H1 (cell line): ENCODE measurements at regions not wholly inside any gene's neighbourhood (a gene's known extent, or its start where the extent isn't known, plus 50 kb on each side); places are given as distances from the start of the nearest gene placed in this dataset.

Source experiments
- BACH1 ChIP-seq: IDR thresholded peaks from 2 replicates; pipeline ENCODE4 v1.6.1; 2012; ENCODE audit warnings: low read length, improper control_type of control experiment
- EZH2 ChIP-seq: fragments of 200-600 bp; sonication (generic); IDR thresholded peaks from 2 replicates; pipeline ENCODE4 v1.7.1; 2012; ENCODE audit warnings: low read depth, mild to moderate bottlenecking, moderate library complexity, low read length, inconsistent platforms; ENCODE audit not compliant: severe bottlenecking
- TF ChIP-seq, protein P1 (sequence below), 3 experiments: IDR thresholded peaks; 1 replicate in 2 of 3; 2 replicates in 1 of 3; pipeline versions ENCODE4 v1.5.1 to v1.6.1; 2011; ENCODE audit warnings: low read length in 3 of 3, mild to moderate bottlenecking in 3 of 3, inconsistent platforms in 2 of 3, low read depth in 1 of 3, moderate library complexity in 1 of 3; ENCODE audit not compliant: insufficient read depth in 1 of 3; ENCODE audit errors: control extremely low read depth in 1 of 3
- TF ChIP-seq, protein P2 (sequence below): IDR thresholded peaks from 2 replicates; pipeline ENCODE4 v1.6.1; 2012; ENCODE audit warnings: low read length, inconsistent platforms

DNA sequence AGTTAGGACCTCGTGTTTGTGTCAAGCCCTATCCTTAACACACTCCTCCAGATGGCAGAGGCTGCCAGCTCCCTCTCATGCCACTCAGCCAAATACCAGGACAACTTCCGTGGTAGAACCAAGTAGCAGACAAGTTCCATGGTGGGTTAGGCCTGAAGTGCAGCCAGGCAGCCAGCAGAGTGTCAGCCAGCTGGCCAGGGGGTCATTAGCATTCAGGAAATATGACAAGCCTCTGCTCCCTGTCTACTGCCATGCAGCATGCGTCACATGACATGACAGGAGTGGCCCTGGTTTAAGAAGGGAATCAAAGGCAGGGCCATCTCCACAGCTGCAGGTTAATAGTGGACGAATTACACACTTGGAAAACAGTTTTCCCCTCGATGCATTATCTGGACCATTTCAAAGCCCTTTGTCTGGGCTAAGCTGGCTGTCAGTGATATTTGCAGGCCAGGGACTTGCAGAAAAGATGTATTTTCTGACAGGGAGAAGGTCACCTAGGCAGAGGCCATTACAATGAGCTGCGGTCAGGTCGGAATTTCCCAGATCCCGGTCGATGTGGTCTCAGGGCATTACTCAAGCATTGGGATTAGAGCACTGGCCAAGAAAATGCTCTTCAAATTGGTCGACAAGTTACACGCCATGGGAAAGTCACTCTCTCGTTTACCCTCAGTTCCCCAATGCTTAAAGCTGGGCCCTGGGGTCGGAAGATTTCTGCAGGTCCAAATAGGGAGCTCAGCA, 461.7 kb upstream of the CADM1 start:
- TF ChIP-seq, protein P1, sequence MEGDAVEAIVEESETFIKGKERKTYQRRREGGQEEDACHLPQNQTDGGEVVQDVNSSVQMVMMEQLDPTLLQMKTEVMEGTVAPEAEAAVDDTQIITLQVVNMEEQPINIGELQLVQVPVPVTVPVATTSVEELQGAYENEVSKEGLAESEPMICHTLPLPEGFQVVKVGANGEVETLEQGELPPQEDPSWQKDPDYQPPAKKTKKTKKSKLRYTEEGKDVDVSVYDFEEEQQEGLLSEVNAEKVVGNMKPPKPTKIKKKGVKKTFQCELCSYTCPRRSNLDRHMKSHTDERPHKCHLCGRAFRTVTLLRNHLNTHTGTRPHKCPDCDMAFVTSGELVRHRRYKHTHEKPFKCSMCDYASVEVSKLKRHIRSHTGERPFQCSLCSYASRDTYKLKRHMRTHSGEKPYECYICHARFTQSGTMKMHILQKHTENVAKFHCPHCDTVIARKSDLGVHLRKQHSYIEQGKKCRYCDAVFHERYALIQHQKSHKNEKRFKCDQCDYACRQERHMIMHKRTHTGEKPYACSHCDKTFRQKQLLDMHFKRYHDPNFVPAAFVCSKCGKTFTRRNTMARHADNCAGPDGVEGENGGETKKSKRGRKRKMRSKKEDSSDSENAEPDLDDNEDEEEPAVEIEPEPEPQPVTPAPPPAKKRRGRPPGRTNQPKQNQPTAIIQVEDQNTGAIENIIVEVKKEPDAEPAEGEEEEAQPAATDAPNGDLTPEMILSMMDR (IDR thresholded peaks at IDR 0.05; ENCODE audit: control extremely low read depth in 1 of 3, insufficient read depth in 1 of 3, low read depth in 1 of 3, low read length in 3 of 3): no peak
- TF ChIP-seq EZH2 (no peak), BACH1 (no peak)
- TF ChIP-seq, protein P2, sequence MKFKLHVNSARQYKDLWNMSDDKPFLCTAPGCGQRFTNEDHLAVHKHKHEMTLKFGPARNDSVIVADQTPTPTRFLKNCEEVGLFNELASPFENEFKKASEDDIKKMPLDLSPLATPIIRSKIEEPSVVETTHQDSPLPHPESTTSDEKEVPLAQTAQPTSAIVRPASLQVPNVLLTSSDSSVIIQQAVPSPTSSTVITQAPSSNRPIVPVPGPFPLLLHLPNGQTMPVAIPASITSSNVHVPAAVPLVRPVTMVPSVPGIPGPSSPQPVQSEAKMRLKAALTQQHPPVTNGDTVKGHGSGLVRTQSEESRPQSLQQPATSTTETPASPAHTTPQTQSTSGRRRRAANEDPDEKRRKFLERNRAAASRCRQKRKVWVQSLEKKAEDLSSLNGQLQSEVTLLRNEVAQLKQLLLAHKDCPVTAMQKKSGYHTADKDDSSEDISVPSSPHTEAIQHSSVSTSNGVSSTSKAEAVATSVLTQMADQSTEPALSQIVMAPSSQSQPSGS: no peak
